BE2C (cell line): ENCODE measurements at regions not wholly inside any gene's neighbourhood (a gene's known extent, or its start where the extent isn't known, plus 50 kb on each side); places are given as distances from the start of the nearest gene placed in this dataset.

Experiments used
- DNase-seq: peaks from one replicate; pipeline ENCODE4 v3.0.0-alpha.2; 2020
- H3K27me3 ChIP-seq: fragments of 250-450 bp; sonication (Bioruptor Pico); 2 replicates; pipeline ENCODE4 v1.5.1; 2020; ENCODE audit warnings: mild to moderate bottlenecking
- H3K36me3 ChIP-seq: fragments of 250-450 bp; sonication (Bioruptor Pico); 2 replicates; pipeline ENCODE4 v1.5.1; 2020; ENCODE audit warnings: mild to moderate bottlenecking
- H3K4me1 ChIP-seq: fragments of 250-450 bp; sonication (Bioruptor Pico); 2 replicates; pipeline ENCODE4 v1.5.1; 2020
- H3K4me3 ChIP-seq: 2 replicates; pipeline ENCODE4 v1.5.1; 2011; ENCODE audit warnings: low read depth, low read length
- H3K9me3 ChIP-seq: fragments of 250-450 bp; sonication (Bioruptor Pico); 2 replicates; pipeline ENCODE4 v1.5.1; 2020
- TF ChIP-seq, protein P1 (sequence below): IDR thresholded peaks from 2 replicates; pipeline ENCODE4 v1.5.1; 2012; ENCODE audit warnings: mild to moderate bottlenecking, low read depth, low read length

DNA sequence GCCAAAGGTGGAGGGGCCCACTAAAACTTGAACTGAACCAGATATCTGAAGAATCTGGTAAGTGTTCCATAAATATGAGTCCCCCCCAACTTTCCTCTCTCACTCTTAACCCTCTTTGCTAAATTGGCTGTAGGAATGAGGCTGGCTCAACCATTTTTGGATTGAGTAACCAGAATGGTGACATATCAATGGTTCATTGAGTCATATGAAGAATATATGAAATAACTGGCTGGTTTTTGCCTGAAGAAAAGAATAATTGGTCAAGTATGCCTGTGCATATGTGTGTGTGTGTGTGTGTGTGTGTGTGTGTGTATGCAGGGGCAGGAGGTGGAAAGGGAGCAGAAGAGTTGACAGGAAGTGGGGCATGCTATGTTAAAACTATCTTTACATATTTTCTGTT, 472.9 kb upstream of the THBS1 start:
- H3K4me1 ChIP-seq: no peaks in the 10 kb centered on the region
- no peak for DNase-seq
- no peaks in the 10 kb centered on the region for H3K9me3 ChIP-seq
- TF ChIP-seq, protein P1, sequence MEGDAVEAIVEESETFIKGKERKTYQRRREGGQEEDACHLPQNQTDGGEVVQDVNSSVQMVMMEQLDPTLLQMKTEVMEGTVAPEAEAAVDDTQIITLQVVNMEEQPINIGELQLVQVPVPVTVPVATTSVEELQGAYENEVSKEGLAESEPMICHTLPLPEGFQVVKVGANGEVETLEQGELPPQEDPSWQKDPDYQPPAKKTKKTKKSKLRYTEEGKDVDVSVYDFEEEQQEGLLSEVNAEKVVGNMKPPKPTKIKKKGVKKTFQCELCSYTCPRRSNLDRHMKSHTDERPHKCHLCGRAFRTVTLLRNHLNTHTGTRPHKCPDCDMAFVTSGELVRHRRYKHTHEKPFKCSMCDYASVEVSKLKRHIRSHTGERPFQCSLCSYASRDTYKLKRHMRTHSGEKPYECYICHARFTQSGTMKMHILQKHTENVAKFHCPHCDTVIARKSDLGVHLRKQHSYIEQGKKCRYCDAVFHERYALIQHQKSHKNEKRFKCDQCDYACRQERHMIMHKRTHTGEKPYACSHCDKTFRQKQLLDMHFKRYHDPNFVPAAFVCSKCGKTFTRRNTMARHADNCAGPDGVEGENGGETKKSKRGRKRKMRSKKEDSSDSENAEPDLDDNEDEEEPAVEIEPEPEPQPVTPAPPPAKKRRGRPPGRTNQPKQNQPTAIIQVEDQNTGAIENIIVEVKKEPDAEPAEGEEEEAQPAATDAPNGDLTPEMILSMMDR: no peak
- no peaks in the 10 kb centered on the region; the same call in 1 of the 2 replicates for H3K27me3 ChIP-seq
- no peaks in the 10 kb centered on the region for H3K36me3 ChIP-seq
- no peak overlapping the region for H3K4me3 ChIP-seq

DNA sequence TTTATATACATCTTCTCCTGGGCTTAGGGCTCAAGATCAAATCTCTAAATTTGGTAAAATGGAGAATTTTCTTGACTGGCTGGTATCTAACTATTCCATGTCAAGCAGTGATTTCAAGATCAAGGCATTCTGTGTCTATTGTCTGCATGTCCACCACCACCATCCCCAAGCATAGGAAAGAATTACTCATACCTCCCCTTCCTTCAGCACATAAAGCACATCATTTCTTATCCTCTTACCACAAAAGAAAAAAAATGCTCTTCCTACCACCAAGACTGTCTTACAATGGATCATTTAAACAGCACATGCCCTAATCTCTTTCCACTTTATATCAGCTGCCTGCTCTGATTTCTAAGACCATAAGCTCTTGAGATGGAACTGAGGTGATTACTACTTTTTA, 470.5 kb upstream of the THBS1 start:
- TF ChIP-seq, protein P1: no peak
- Histone ChIP-seq H3K36me3 (no peaks in the 10 kb centered on the region), H3K4me3 (no peak overlapping the region), H3K27me3 (no peaks in the 10 kb centered on the region; the same call in 1 of the 2 replicates), H3K9me3 (no peaks in the 10 kb centered on the region), H3K4me1 (no peaks in the 10 kb centered on the region)
- DNase-seq: no peak

DNA sequence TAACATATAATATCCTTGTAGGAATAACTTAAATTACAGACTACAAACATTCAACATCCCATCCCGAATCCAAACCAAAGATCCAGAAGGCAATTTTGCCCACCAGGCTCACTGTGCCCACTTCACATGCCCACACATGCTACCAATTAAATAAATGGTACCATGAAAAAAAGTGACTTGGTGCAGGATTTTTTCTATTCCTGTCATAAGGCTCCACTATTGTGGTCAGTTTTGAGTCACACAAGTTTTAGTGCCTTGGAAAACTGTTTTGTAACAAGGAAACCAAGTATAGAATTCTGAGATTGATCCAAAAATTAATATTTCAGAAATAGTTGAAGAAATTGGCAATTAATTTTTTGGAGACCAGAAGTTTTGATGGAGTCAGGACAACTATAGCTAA, 470.1 kb upstream of the THBS1 start:
- H3K4me1 ChIP-seq: no peaks in the 10 kb centered on the region
- DNase-seq: no peak
- H3K36me3 ChIP-seq: no peaks in the 10 kb centered on the region
- H3K27me3 ChIP-seq: no peaks in the 10 kb centered on the region; the same call in 1 of the 2 replicates
- no peaks in the 10 kb centered on the region for H3K9me3 ChIP-seq
- TF ChIP-seq, protein P1: no peak
- H3K4me3 ChIP-seq: no peak overlapping the region

DNA sequence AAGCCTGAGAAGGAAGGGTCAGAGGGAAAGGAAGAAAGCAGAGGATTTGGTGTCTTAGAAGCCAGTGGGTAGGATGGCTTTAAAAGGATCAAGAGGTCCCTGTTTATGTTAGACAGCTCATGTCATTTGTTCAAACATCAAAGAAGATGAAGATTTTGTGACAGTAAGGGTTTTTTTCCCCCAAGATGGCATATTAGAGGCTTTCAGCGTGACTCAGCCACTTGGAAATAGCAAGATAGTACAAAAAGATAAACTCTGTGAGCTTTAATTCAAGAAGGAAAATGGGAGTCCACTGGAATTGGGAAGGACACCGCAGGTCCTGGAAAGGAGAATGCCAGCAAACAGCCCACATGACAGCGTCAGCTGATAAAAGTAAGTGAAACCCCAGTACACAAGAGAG, 467.1 kb upstream of the THBS1 start:
- no peaks in the 10 kb centered on the region for H3K9me3 ChIP-seq
- no peaks in the 10 kb centered on the region for H3K36me3 ChIP-seq
- H3K4me3 ChIP-seq: no peak overlapping the region
- TF ChIP-seq, protein P1: no peak
- DNase-seq: no peak
- H3K4me1 ChIP-seq: no peaks in the 10 kb centered on the region
- H3K27me3 ChIP-seq: no peaks in the 10 kb centered on the region

DNA sequence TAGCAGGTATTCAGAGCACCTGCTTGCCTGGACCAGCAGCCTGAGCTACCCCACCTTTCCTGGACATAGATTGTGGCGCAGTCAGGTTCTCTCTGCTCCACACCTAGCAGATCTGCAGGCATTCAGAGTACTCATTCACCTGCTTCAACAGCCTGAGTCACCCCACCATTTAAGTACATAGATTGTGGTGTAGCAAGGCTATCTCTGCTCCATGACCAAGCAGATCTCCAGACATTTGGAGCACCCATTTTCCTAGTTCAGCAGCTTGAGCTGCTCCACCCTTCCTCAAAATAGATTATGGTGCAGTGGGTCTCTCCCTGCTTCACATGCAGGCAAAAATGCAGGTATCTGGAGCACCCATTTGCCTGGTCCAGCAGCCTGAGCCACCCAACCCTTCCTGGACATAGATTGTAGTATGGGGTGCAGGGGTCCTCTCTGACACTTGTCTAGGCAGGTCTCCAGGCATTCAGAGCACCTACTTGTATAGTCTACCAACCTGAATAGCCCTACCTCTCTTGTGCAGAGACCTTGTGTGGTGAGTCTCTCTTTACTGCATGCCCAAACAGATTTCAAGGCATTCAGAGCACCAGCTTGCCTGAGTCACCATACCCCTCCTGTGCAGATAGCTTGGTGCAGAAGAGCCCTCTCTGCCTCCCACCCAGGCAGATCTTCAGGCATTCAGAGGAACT, 466.0 kb upstream of the THBS1 start:
- no peaks in the 10 kb centered on the region for H3K4me1 ChIP-seq
- TF ChIP-seq, protein P1: no peak

DNA sequence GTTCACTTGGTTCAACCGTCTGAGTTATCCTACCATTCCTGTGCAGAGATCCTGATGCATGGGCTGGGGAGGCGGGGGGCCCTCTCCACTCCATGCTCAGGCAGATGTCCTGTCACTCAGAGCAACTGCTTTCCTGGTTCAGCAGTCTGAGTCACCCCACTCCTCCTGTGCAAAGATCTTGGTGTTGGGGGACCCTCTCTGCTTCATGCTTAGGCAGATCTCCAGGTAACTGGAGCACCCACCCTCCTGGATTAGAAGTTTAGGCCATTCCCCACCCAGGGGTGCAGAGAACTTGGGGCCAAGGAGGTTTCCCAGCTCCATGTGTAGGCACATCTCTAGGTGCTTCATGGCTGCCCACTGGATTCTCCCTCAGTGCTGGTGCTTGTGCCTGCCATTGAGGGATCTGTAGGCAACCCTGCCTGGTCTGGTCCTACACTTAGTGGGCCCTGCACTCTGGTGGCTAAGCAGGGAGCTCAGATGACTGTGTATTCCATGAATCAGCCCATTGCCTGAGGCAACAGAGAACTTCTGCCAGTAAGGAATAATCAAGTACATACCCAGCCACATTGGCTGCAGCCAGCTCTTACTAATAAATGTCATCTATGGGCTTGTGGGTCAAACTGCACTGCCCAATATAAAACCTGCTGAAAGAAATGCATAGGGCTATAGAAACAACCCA, 465.4 kb upstream of the THBS1 start:
- no peaks in the 10 kb centered on the region for H3K9me3 ChIP-seq

More for the DNA sequence above, 466.0 kb upstream of the THBS1 start:
- Histone ChIP-seq H3K27me3 (no peaks in the 10 kb centered on the region), H3K4me3 (no peak overlapping the region), H3K36me3 (no peaks in the 10 kb centered on the region), H3K9me3 (no peaks in the 10 kb centered on the region)
- no peak for DNase-seq

More for the DNA sequence above, 465.4 kb upstream of the THBS1 start:
- DNase-seq: no peak
- TF ChIP-seq, protein P1: no peak
- Histone ChIP-seq H3K4me1 (no peaks in the 10 kb centered on the region), H3K4me3 (no peak overlapping the region), H3K27me3 (no peaks in the 10 kb centered on the region), H3K36me3 (no peaks in the 10 kb centered on the region)
